GM12872 (cell line): ENCODE measurements at regions not wholly inside any gene's neighbourhood (a gene's known extent, or its start where the extent isn't known, plus 50 kb on each side); places are given as distances from the start of the nearest gene placed in this dataset.

Source experiments
- TF ChIP-seq, protein P1 (sequence below): IDR thresholded peaks from 3 replicates; pipeline ENCODE4 v1.5.1; 2011; ENCODE audit warnings: low read depth, mild to moderate bottlenecking, low read length, moderate library complexity; ENCODE audit not compliant: insufficient read depth

DNA sequence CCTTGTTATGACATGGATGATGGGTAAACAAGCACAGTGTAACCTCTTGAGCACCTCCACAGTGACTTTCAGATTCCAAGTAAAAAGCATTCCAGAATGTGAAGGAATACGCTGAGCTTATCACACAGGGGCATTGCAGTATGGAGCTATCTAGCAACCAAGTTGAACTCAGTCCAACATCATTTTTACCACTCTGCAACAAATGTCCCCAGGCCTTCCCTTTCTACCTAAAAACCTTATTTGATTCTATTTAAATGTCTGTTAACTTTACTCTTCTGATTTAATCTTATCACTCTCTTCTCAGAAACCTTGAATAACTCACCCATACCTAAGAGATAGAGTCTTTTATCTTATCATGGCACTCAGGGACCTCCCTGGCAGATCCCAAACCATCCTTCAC is 195.8 kb upstream of the CDYL start:
- TF ChIP-seq, protein P1, sequence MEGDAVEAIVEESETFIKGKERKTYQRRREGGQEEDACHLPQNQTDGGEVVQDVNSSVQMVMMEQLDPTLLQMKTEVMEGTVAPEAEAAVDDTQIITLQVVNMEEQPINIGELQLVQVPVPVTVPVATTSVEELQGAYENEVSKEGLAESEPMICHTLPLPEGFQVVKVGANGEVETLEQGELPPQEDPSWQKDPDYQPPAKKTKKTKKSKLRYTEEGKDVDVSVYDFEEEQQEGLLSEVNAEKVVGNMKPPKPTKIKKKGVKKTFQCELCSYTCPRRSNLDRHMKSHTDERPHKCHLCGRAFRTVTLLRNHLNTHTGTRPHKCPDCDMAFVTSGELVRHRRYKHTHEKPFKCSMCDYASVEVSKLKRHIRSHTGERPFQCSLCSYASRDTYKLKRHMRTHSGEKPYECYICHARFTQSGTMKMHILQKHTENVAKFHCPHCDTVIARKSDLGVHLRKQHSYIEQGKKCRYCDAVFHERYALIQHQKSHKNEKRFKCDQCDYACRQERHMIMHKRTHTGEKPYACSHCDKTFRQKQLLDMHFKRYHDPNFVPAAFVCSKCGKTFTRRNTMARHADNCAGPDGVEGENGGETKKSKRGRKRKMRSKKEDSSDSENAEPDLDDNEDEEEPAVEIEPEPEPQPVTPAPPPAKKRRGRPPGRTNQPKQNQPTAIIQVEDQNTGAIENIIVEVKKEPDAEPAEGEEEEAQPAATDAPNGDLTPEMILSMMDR: no peak

DNA sequence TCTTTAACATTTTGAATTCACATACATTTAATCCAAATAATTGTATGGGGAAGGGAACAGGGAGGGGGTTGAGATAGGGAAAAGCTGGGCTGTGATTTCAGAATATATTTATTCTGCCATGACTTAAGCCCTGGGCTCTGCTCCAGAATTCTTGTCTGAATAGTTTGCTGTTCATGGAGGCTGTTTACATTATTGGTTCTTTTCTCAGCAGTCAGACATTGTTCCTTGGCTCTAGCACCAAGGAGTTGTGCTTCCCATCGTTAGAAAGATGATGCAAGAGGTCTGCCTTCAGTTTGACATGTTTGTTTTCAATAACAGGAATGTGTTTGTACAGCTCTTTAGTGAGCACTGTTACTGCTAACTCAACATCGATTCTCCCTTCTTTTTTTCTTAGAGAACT is 198.8 kb upstream of the CDYL start:
- TF ChIP-seq, protein P1: no peak

DNA sequence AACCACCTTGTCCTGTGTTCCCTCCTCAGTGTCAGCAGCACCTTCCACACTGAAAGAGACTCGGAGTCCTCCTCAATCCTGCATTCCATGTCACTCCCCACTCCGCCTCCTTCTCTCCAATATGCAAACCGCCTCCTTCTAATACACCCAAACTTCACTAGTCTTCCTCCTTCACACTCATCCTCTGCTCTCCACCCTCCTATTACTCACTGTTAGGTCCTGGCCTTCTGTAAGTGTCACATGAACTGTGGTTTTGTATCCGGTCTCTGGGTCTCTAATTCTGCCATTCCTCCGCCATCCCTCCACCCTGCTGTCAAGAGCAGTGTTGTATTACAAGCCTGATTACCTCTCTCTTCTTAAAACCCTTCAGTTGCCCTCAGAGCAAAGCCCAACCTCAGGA is 200.5 kb upstream of the CDYL start:
- TF ChIP-seq, protein P1: no peak

DNA sequence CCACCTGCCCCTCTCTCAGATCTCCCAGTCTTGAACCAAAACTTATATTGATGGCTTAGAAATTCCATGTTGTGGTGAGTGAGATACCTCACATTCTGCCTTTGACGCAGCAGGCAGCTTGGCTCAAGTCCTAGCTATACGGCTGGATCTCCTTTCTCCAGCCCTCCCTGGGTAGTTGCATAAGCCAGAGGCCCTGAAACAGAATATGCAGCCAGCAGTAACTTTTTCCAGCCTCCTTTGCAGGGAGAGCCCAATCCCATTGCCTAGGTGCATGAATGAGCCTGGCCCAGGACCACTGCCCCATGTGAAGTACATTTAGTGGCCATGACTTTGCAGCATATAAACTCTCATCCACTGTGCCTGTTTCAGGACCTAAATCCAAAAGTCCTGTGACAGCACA is 202.2 kb upstream of the CDYL start:
- TF ChIP-seq, protein P1: no peak

DNA sequence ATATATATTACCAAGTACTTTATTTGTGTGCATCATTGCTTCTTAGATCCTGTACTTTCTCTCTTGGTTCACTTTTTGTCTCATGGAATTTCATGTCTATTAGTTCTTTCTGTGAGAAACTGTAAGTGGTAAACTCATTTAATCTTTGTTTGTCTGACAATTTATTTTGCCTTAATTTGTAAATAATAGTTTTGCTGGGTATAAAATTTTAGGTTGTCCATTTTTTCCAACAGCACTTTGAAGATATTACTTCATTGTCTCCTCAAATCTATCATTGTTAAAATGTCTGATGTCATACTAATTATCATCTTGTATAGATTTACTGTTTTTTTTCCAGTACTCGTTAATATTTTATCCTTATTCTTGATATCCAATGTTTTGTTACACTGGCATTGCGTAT is 205.2 kb upstream of the CDYL start:
- TF ChIP-seq, protein P1: no peak

DNA sequence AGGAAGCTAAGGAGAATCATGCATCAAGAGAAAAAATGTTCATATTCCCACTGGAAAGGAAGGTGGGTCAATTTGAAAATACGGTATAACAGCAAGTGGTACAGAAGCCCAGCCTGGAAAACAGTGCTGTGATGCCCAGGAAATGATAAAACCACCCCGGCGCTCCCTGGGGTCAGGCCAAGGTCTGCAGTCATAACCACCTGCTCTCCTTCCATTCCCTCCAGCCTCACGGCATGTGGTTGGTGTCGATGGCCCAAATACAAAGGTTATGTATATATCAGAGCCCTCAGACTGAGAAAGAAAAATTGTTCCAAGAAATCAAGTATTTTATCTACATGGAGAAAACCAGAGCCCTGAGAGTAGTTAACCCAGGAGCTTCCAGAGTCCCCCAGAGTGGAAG is 208.1 kb upstream of the CDYL start:
- TF ChIP-seq, protein P1: no peak

DNA sequence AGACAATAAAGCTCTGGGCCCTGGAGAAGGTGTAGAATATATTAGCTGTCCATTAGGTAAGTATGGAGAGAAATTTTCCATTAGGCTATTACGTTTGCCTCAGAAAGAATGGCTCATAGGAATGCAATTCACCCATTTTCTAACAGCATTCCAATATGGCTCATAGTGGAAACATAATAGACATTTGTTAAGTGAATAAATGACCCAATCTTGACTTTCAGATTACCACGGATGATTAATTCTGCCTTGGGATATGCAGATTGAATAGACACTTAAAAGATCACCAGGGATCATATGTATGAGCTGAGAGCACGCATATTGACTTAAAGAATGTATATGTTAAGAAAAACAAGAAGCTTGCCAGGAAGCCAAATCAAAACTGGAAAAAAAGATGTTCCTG is 209.1 kb upstream of the CDYL start:
- TF ChIP-seq, protein P1: no peak
